HCT116 (cell line): ENCODE measurements at regions not wholly inside any gene's neighbourhood (a gene's known extent, or its start where the extent isn't known, plus 50 kb on each side); places are given as distances from the start of the nearest gene placed in this dataset.

Experiments
- ATAC-seq: fragments of 200-7000 bp; cut with Tn5 transposase; 2 replicates; pipeline ENCODE4 v1.9.1; 2020; ENCODE audit warnings: mild to moderate bottlenecking, moderate library complexity
- BruUV-seq: library from RNA; stranded (reverse); fragments of 400-500 nt; replicated peaks from 2 replicates; lab custom pipeline; 2021; lab: Mats Ljungman, UMichigan
- CTCF ChIA-PET: fragments of 300-600 bp; sonication (Branson Sonifier 250); formaldehyde crosslinking; loops from one replicate; lab custom pipeline; 2021; ENCODE audit warnings: antibody characterized with exemption; lab: Charles Lee
- POLR2A ChIA-PET: fragments of 300-600, 350-600 bp; sonication (Branson Sonifier 250); formaldehyde crosslinking; loops from one replicate; lab custom pipeline; 2021; ENCODE audit warnings: antibody characterized with exemption; lab: Charles Lee
- RAD21 ChIA-PET, 2 experiments: fragments of 300-600 bp; sonication (Branson Sonifier 250); formaldehyde crosslinking; loops; one replicate each; lab custom pipeline; 2023; ENCODE audit warnings: low total read pairs in 2 of 2; ENCODE audit not compliant: uncharacterized antibody in 2 of 2, unreplicated experiment in 2 of 2, low non-redundant PET in 1 of 2; lab: Charles Lee
- DNase-seq: peaks from one replicate; pipeline ENCODE4 v3.0.0-alpha.2; 2010; ENCODE audit warnings: low read depth, low spot score
- H2AFZ ChIP-seq: fragments of 200-600 bp; shearing (Covaris generic), sonication (generic); 2 replicates; pipeline ENCODE4 v1.6.1; 2017; ENCODE audit warnings: low read depth, mixed run types, mixed read lengths, antibody characterized with exemption, low read length; ENCODE audit not compliant: poor library complexity, severe bottlenecking
- H3K27ac ChIP-seq: 2 replicates; pipeline ENCODE4 v1.5.1; 2012; ENCODE audit warnings: low read depth, low read length
- H3K27me3 ChIP-seq: fragments of 200-600 bp; sonication (generic); 2 replicates; pipeline ENCODE4 v1.6.1; 2016; ENCODE audit warnings: mixed run types, low read length, mixed read lengths; ENCODE audit not compliant: insufficient read depth
- H3K36me3 ChIP-seq, 2 experiments: fragments of 200-500 bp in 1 of 2; fragments of 200-600 bp in 1 of 2; sonication (Bioruptor generic) in 1 of 2; sonication (generic) in 1 of 2; 2 replicates each; pipeline versions ENCODE4 v1.5.1 to v1.6.1; 2014 to 2016; ENCODE audit warnings: low read length in 2 of 2, inconsistent platforms in 1 of 2, mixed read lengths in 1 of 2, mixed run types in 1 of 2; ENCODE audit not compliant: insufficient read depth in 2 of 2, control insufficient read depth in 1 of 2
- H3K4me1 ChIP-seq, 2 experiments: fragments of 200-600 bp in 1 of 2; sonication (generic) in 1 of 2; 2 replicates each; pipeline versions ENCODE4 v1.5.1 to v1.6.1; 2012 to 2017; ENCODE audit warnings: low read length in 2 of 2, inconsistent platforms in 1 of 2, mild to moderate bottlenecking in 1 of 2, mixed read lengths in 1 of 2, mixed run types in 1 of 2, moderate library complexity in 1 of 2; ENCODE audit not compliant: insufficient read depth in 2 of 2, control insufficient read depth in 1 of 2
- H3K4me2 ChIP-seq: fragments of 200-600 bp; sonication (generic); 2 replicates; pipeline ENCODE4 v1.6.1; 2017; ENCODE audit warnings: mixed run types, low read length, mixed read lengths
- H3K4me3 ChIP-seq, 2 experiments: fragments of 200-600 bp in 1 of 2; sonication (generic) in 1 of 2; replicated peaks in 1 of 2; 2 replicates each; pipeline ENCODE4 v1.5.1; 2011 to 2016; ENCODE audit warnings: low read length in 2 of 2, control low read depth in 1 of 2, low read depth in 1 of 2, mild to moderate bottlenecking in 1 of 2, mixed read lengths in 1 of 2, mixed run types in 1 of 2
- H3K79me2 ChIP-seq: fragments of 200-600 bp; sonication (generic); 2 replicates; pipeline ENCODE4 v1.6.1; 2017; ENCODE audit warnings: mild to moderate bottlenecking, mixed run types, low read length, moderate library complexity, mixed read lengths; ENCODE audit not compliant: insufficient read depth
- H3K9ac ChIP-seq: fragments of 200-600 bp; sonication (generic); 2 replicates; pipeline ENCODE4 v1.6.1; 2016; ENCODE audit warnings: low read length, mixed read lengths
- H3K9me2 ChIP-seq: fragments of 200-600 bp; sonication (generic), shearing (Covaris generic); 2 replicates; pipeline ENCODE4 v1.6.1; 2017; ENCODE audit warnings: mixed run types, mild to moderate bottlenecking, moderate library complexity; ENCODE audit not compliant: insufficient read depth
- H3K9me3 ChIP-seq, 2 experiments: fragments of 200-500 bp in 1 of 2; fragments of 200-600 bp in 1 of 2; sonication (Bioruptor generic) in 1 of 2; sonication (generic) in 1 of 2; 2 replicates each; pipeline ENCODE4 v1.6.1; 2014 to 2017; ENCODE audit warnings: low read length in 2 of 2, mixed read lengths in 2 of 2, inconsistent platforms in 1 of 2, low read depth in 1 of 2, mild to moderate bottlenecking in 1 of 2, mixed run types in 1 of 2, moderate library complexity in 1 of 2; ENCODE audit not compliant: control insufficient read depth in 1 of 2, insufficient read depth in 1 of 2
- H4K20me1 ChIP-seq: fragments of 200-600 bp; sonication (generic), shearing (Covaris generic); 2 replicates; pipeline ENCODE4 v1.6.1; 2017; ENCODE audit warnings: mixed run types, mild to moderate bottlenecking, moderate library complexity; ENCODE audit not compliant: insufficient read depth
- CBX3 ChIP-seq: IDR thresholded peaks from 2 replicates; pipeline ENCODE4 v1.6.1; 2012; ENCODE audit warnings: low read depth
- CEBPB ChIP-seq: IDR thresholded peaks from 2 replicates; pipeline ENCODE4 v1.6.1; 2012; ENCODE audit warnings: low read depth
- CTCF ChIP-seq, 3 experiments: fragments of 200-600 bp in 1 of 3; sonication (generic) in 1 of 3; IDR thresholded peaks in 2 of 3; conservative IDR thresholded peaks in 1 of 3; 2 replicates each; pipeline ENCODE4 v1.5.1; 2012 to 2017; ENCODE audit warnings: low read depth in 2 of 3, low read length in 2 of 3, antibody characterized with exemption in 1 of 3, borderline replicate concordance in 1 of 3, control low read depth in 1 of 3, mild to moderate bottlenecking in 1 of 3, mixed read lengths in 1 of 3, mixed run types in 1 of 3, moderate library complexity in 1 of 3; ENCODE audit not compliant: insufficient read depth in 1 of 3
- EGR1 ChIP-seq: IDR thresholded peaks from 2 replicates; pipeline ENCODE4 v1.6.1; 2012; ENCODE audit warnings: low read depth
- EZH2 ChIP-seq: fragments of 200-600 bp; sonication (generic); IDR thresholded peaks from 2 replicates; pipeline ENCODE4 v1.6.1; 2017; ENCODE audit warnings: antibody characterized with exemption, mixed run types
- FOSL1 ChIP-seq: IDR thresholded peaks from 2 replicates; pipeline ENCODE4 v1.6.1; 2012; ENCODE audit warnings: low read depth
- POLR2A ChIP-seq: IDR thresholded peaks from 2 replicates; pipeline ENCODE4 v1.7.0; 2011; ENCODE audit warnings: borderline replicate concordance; ENCODE audit not compliant: insufficient read depth, insufficient read length; ENCODE audit errors: extremely low read depth
- POLR2AphosphoS5 ChIP-seq: IDR thresholded peaks from 2 replicates; pipeline ENCODE4 v1.6.1; 2011; ENCODE audit warnings: mild to moderate bottlenecking, low read depth, low read length, moderate library complexity
- RAD21 ChIP-seq: IDR thresholded peaks from 2 replicates; pipeline ENCODE4 v1.6.1; 2012; ENCODE audit warnings: low read depth, mild to moderate bottlenecking
- SIN3A ChIP-seq: IDR thresholded peaks from 2 replicates; pipeline ENCODE4 v1.6.1; 2012; ENCODE audit warnings: low read depth
- SP1 ChIP-seq: IDR thresholded peaks from 2 replicates; pipeline ENCODE4 v1.6.1; 2012; ENCODE audit warnings: low read depth
- SRF ChIP-seq: IDR thresholded peaks from 2 replicates; pipeline ENCODE4 v1.6.1; 2012; ENCODE audit warnings: low read depth
- TCF7L2 ChIP-seq: IDR thresholded peaks from 2 replicates; pipeline ENCODE4 v1.7.0; 2011; ENCODE audit warnings: borderline replicate concordance, inconsistent platforms; ENCODE audit not compliant: insufficient read depth, insufficient read length; ENCODE audit errors: extremely low read depth
- ZBTB33 ChIP-seq: IDR thresholded peaks from 2 replicates; pipeline ENCODE4 v1.6.1; 2011; ENCODE audit warnings: mild to moderate bottlenecking, low read length, moderate library complexity; ENCODE audit not compliant: insufficient replicate concordance; ENCODE audit errors: extremely low read depth
- ZFX ChIP-seq: fragments of 450-650 bp; IDR thresholded peaks from 2 replicates; pipeline ENCODE4 v1.6.1; 2017
- ZNF274 ChIP-seq: fragments of 200-500 bp; sonication (Bioruptor generic); IDR thresholded peaks from 2 replicates; pipeline ENCODE4 v1.6.1; 2014; ENCODE audit warnings: mild to moderate bottlenecking, low read depth, low read length, inconsistent platforms
- intact Hi-C: fragments of 100-400 bp; cut with micrococcal nuclease; formaldehyde crosslinking; loops from 2 replicates; pipeline ENCODE4 v1.10.0; 2022
- TF ChIP-seq, protein P1 (sequence below): IDR thresholded peaks from 2 replicates; pipeline ENCODE4 v1.6.1; 2012
- TF ChIP-seq, protein P2 (sequence below): IDR thresholded peaks from 2 replicates; pipeline ENCODE4 v1.6.1; 2012

GRCh38 chr2:160910681-160911080 is 249.5 kb upstream of the TANK start:
- TF ChIP-seq CBX3 = no peak
- TF ChIP-seq, protein P1, sequence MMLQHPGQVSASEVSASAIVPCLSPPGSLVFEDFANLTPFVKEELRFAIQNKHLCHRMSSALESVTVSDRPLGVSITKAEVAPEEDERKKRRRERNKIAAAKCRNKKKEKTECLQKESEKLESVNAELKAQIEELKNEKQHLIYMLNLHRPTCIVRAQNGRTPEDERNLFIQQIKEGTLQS = no peak
- TF ChIP-seq EZH2 = no peak
- TF ChIP-seq EGR1 = no peak
- TF ChIP-seq ZNF274 = no peak
- no peak for TF ChIP-seq RAD21
- no peak for TF ChIP-seq ZFX
- TF ChIP-seq POLR2AphosphoS5 = no peak
- TF ChIP-seq, protein P2, sequence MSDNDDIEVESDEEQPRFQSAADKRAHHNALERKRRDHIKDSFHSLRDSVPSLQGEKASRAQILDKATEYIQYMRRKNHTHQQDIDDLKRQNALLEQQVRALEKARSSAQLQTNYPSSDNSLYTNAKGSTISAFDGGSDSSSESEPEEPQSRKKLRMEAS = no peak
- no peak for TF ChIP-seq SRF
- TF ChIP-seq CEBPB = no peak
- no peak for TF ChIP-seq FOSL1
- intact Hi-C loops = no loop called here
- no peak for ATAC-seq
- Histone ChIP-seq H3K4me1 (no peaks in the 10 kb centered on the region), H3K4me3 (no peak overlapping the region), H3K36me3 (no peaks in the 10 kb centered on the region), H4K20me1 (no peaks in the 10 kb centered on the region), H3K4me2 (no peak overlapping the region), H3K27me3 (no peaks in the 10 kb centered on the region), H3K9ac (no peak overlapping the region), H3K79me2 (no peaks in the 10 kb centered on the region), H2AFZ (no peak overlapping the region), H3K9me2 (no peaks in the 10 kb centered on the region), H3K9me3 (no peaks in the 10 kb centered on the region), H3K27ac (no peak overlapping the region)
- POLR2A ChIA-PET = no interaction called here
- no peak for DNase-seq
- RAD21 ChIA-PET = no interaction called here
- CTCF ChIA-PET = interaction anchor here (1.0 kb wide), 1 partner anchor 8 kb away, joined by 6 read pairs; no protein-coding TSS in a partner anchor
- no TSS peak for BruUV-seq

DNA sequence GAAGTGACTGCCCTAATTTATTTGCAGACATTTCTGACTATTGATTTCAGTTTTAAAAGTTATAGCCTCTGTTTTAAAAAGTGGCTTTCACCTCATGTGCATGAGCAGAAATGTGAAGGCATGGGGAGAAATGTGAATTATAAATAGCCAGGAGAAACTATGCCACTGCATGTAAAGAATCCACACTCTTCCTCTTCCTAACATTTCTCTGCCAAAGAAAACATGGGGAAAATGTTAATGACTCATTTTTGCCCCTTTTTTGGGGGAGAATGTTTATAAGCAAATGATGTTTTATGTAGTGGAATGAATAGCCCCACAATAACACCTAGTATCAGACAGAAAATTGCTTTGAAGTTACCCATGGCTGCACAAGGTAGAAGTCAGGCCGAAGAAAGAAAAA is 249.0 kb upstream of the TANK start:
- BruUV-seq = no TSS peak
- DNase-seq (no peak), ATAC-seq (no peak)
- Histone ChIP-seq H3K4me3 (no peak overlapping the region), H2AFZ (no peak overlapping the region), H3K9ac (no peak overlapping the region), H3K4me2 (no peak overlapping the region), H3K79me2 (no peaks in the 10 kb centered on the region), H3K36me3 (no peaks in the 10 kb centered on the region), H3K9me3 (no peaks in the 10 kb centered on the region), H3K27ac (no peak overlapping the region), H4K20me1 (no peaks in the 10 kb centered on the region), H3K27me3 (no peaks in the 10 kb centered on the region), H3K9me2 (no peaks in the 10 kb centered on the region), H3K4me1 (no peaks in the 10 kb centered on the region)
- RAD21 ChIA-PET = no interaction called here
- POLR2A ChIA-PET = no interaction called here
- CTCF ChIA-PET = interaction anchor here (1.0 kb wide), 1 partner anchor 8 kb away, joined by 6 read pairs; no protein-coding TSS in a partner anchor
- intact Hi-C loops = no loop called here
- TF ChIP-seq ZBTB33 (no peak), SP1 (no peak), CBX3 (no peak), CTCF (IDR thresholded peaks at IDR 0.05 in 2 of 3, conservative IDR thresholded peaks at IDR 0.05 in 1 of 3; ENCODE audit: borderline replicate concordance in 1 of 3, insufficient read depth in 1 of 3, low read depth in 2 of 3, low read length in 2 of 3) (no peak), RAD21 (no peak), ZFX (no peak), EZH2 (no peak), SIN3A (no peak), SRF (no peak), FOSL1 (no peak), POLR2A (no peak), POLR2AphosphoS5 (no peak), TCF7L2 (no peak)
